Liver (tissue), 8 donors: ENCODE measurements at regions not wholly inside any gene's neighbourhood (a gene's known extent, or its start where the extent isn't known, plus 50 kb on each side); places are given as distances from the start of the nearest gene placed in this dataset.

Source experiments
- DNase-seq: peaks from one replicate; pipeline ENCODE4 v3.0.0-alpha.2; 2017; ENCODE audit warnings: low spot score
- H3K27ac ChIP-seq, 2 donors: one replicate each; pipeline ENCODE4 v1.7.0; 2013; ENCODE audit warnings: inconsistent platforms in 2 of 2, low read length in 2 of 2, control low read depth in 1 of 2, low read depth in 1 of 2, mild to moderate bottlenecking in 1 of 2
- H3K27me3 ChIP-seq, 4 donors: one replicate each; pipeline versions ENCODE4 v1.6.1 to v1.7.0; 2013; ENCODE audit warnings: low read length in 3 of 4, inconsistent platforms in 1 of 4, mild to moderate bottlenecking in 1 of 4, moderate library complexity in 1 of 4; ENCODE audit not compliant: control insufficient read depth in 4 of 4, insufficient read depth in 4 of 4
- H3K36me3 ChIP-seq, 4 donors: one replicate each; pipeline versions ENCODE4 v1.6.1 to v1.7.0; 2013; ENCODE audit warnings: low read length in 3 of 4, mild to moderate bottlenecking in 3 of 4, low read depth in 1 of 4, moderate library complexity in 1 of 4; ENCODE audit not compliant: control insufficient read depth in 4 of 4, insufficient read depth in 3 of 4
- H3K4me1 ChIP-seq, 4 donors: one replicate each; pipeline versions ENCODE4 v1.6.1 to v1.7.0; 2013; ENCODE audit warnings: low read length in 3 of 4, mild to moderate bottlenecking in 3 of 4, moderate library complexity in 1 of 4; ENCODE audit not compliant: control insufficient read depth in 4 of 4, insufficient read depth in 4 of 4
- H3K4me3 ChIP-seq, 3 donors: one replicate each; pipeline versions ENCODE4 v1.6.1 to v1.7.0; 2013; ENCODE audit warnings: low read length in 3 of 3, control low read depth in 1 of 3, low read depth in 1 of 3, mild to moderate bottlenecking in 1 of 3
- H3K9ac ChIP-seq, 2 donors: one replicate each; pipeline ENCODE4 v1.7.0; 2013; ENCODE audit warnings: low read length in 2 of 2, mild to moderate bottlenecking in 2 of 2, moderate library complexity in 2 of 2, control low read depth in 1 of 2, low read depth in 1 of 2
- H3K9me3 ChIP-seq, 4 donors: one replicate each; pipeline versions ENCODE4 v1.6.1 to v1.7.0; 2013; ENCODE audit warnings: low read length in 3 of 4; ENCODE audit not compliant: control insufficient read depth in 4 of 4
- EGR1 ChIP-seq, 2 donors: IDR thresholded peaks; 2 replicates each; pipeline ENCODE4 v1.6.1; 2016 to 2018; ENCODE audit warnings: antibody characterized with exemption in 2 of 2, low read depth in 2 of 2
- FOXA1 ChIP-seq: IDR thresholded peaks from 2 replicates; pipeline ENCODE4 v1.6.1; 2016; ENCODE audit warnings: antibody characterized with exemption
- FOXA2 ChIP-seq: IDR thresholded peaks from 2 replicates; pipeline ENCODE4 v1.6.1; 2016; ENCODE audit warnings: antibody characterized with exemption
- GABPA ChIP-seq, 2 donors: IDR thresholded peaks in 1 of 2; conservative IDR thresholded peaks in 1 of 2; 2 replicates each; pipeline ENCODE4 v1.6.1; 2016; ENCODE audit warnings: antibody characterized with exemption in 2 of 2, mild to moderate bottlenecking in 1 of 2, moderate library complexity in 1 of 2
- HNF4A ChIP-seq, 2 donors: conservative IDR thresholded peaks; 2 replicates each; pipeline ENCODE4 v1.6.1; 2016; ENCODE audit warnings: antibody characterized with exemption in 2 of 2, mild to moderate bottlenecking in 2 of 2
- HNF4G ChIP-seq: IDR thresholded peaks from 2 replicates; pipeline ENCODE4 v1.6.1; 2016; ENCODE audit warnings: antibody characterized with exemption
- JUND ChIP-seq, 2 donors: IDR thresholded peaks; 2 replicates each; pipeline ENCODE4 v1.6.1; 2016; ENCODE audit warnings: antibody characterized with exemption in 2 of 2
- NR2F2 ChIP-seq: IDR thresholded peaks from 2 replicates; pipeline ENCODE4 v1.6.1; 2016; ENCODE audit warnings: antibody characterized with exemption
- SP1 ChIP-seq: IDR thresholded peaks from 2 replicates; pipeline ENCODE4 v1.6.1; 2018; ENCODE audit warnings: antibody characterized with exemption, mild to moderate bottlenecking
- TAF1 ChIP-seq: conservative IDR thresholded peaks from 2 replicates; pipeline ENCODE4 v1.6.1; 2016; ENCODE audit warnings: antibody characterized with exemption, mild to moderate bottlenecking
- YY1 ChIP-seq: IDR thresholded peaks from 2 replicates; pipeline ENCODE4 v1.6.1; 2016; ENCODE audit warnings: antibody characterized with exemption, mild to moderate bottlenecking
- WGBS: extraction: QIAGEN DNeasy Blood & Tissue Kit; methylation state at CpG from one replicate; pipeline ENCODE4 v1.1.7; 2013; 5-methylcytosine and 5-hydroxymethylcytosine counted together
- TF ChIP-seq, protein P1 (sequence below): fragments of 150-350 bp; IDR thresholded peaks from 2 replicates; pipeline ENCODE4 v1.5.1; 2017; ENCODE audit warnings: improper control_type of control experiment, low read depth, low read length; ENCODE audit not compliant: missing input control
- TF ChIP-seq, protein P2 (sequence below): IDR thresholded peaks from 2 replicates; pipeline ENCODE4 v1.6.1; 2016; ENCODE audit warnings: antibody characterized with exemption
- TF ChIP-seq, protein P3 (sequence below): IDR thresholded peaks from 2 replicates; pipeline ENCODE4 v1.6.1; 2016; ENCODE audit warnings: antibody characterized with exemption
- TF ChIP-seq, protein P4 (sequence below): IDR thresholded peaks from 2 replicates; pipeline ENCODE4 v1.6.1; 2016; ENCODE audit warnings: antibody characterized with exemption, mild to moderate bottlenecking
- TF ChIP-seq, protein P5 (sequence below): IDR thresholded peaks from 2 replicates; pipeline ENCODE4 v1.6.1; 2016; ENCODE audit warnings: antibody characterized with exemption
- donor health status: healthy.
- donor health status: healthy.
- donor health status: healthy.
- donor health status: healthy.
- donor health status: healthy.

DNA sequence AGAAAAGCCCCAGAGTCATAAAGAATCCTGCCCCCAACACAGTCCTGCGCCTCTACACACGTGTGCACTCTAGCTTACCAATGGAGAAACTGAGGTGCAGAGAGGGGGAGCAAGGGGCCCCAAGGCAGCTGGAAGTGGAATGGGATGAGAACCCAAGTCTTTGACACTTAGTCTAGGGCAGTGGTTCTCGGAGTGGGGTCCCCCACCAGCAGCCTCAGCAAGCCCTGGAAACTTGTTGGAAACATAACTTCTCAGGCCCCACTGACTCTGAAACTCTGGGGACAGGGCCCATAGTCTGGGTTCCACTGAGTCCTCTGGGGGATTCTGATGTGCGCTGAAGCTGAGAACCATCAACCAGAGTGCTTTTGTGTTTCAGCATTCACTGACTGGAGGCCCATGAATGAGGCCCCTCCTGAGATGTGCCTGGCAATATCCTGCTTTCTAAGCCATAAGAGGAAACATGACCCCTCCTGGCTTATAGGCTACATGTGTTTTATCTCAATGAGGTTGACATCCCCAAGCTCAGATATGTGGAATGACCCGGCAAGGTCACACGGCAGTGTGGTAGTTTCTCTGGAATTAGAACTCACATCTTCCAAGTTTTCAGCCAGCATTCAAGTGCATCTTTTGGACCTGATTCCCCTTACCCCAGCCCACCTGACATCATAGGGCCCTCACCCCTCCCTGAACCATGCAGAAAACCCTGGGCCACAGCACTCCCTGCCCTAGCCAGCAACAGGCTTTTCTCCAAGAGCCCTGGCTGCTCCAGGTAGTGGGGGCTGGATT lies 147.3 kb upstream of the PCBD1 start:
- no peak for TF ChIP-seq EGR1 (IDR thresholded peaks at IDR 0.05; ENCODE audit: low read depth in 2 of 2)
- TF ChIP-seq NR2F2: no peak
- no peak for TF ChIP-seq FOXA1
- TF ChIP-seq HNF4A (conservative IDR thresholded peaks at IDR 0.05): no peak
- TF ChIP-seq, protein P1, sequence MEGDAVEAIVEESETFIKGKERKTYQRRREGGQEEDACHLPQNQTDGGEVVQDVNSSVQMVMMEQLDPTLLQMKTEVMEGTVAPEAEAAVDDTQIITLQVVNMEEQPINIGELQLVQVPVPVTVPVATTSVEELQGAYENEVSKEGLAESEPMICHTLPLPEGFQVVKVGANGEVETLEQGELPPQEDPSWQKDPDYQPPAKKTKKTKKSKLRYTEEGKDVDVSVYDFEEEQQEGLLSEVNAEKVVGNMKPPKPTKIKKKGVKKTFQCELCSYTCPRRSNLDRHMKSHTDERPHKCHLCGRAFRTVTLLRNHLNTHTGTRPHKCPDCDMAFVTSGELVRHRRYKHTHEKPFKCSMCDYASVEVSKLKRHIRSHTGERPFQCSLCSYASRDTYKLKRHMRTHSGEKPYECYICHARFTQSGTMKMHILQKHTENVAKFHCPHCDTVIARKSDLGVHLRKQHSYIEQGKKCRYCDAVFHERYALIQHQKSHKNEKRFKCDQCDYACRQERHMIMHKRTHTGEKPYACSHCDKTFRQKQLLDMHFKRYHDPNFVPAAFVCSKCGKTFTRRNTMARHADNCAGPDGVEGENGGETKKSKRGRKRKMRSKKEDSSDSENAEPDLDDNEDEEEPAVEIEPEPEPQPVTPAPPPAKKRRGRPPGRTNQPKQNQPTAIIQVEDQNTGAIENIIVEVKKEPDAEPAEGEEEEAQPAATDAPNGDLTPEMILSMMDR: no peak
- TF ChIP-seq, protein P2, sequence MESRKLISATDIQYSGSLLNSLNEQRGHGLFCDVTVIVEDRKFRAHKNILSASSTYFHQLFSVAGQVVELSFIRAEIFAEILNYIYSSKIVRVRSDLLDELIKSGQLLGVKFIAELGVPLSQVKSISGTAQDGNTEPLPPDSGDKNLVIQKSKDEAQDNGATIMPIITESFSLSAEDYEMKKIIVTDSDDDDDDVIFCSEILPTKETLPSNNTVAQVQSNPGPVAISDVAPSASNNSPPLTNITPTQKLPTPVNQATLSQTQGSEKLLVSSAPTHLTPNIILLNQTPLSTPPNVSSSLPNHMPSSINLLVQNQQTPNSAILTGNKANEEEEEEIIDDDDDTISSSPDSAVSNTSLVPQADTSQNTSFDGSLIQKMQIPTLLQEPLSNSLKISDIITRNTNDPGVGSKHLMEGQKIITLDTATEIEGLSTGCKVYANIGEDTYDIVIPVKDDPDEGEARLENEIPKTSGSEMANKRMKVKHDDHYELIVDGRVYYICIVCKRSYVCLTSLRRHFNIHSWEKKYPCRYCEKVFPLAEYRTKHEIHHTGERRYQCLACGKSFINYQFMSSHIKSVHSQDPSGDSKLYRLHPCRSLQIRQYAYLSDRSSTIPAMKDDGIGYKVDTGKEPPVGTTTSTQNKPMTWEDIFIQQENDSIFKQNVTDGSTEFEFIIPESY: no peak
- no peak for TF ChIP-seq JUND (IDR thresholded peaks at IDR 0.05)
- TF ChIP-seq, protein P3, sequence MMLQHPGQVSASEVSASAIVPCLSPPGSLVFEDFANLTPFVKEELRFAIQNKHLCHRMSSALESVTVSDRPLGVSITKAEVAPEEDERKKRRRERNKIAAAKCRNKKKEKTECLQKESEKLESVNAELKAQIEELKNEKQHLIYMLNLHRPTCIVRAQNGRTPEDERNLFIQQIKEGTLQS: no peak
- Histone ChIP-seq H3K9me3 (no peaks in the 10 kb centered on the region), H3K36me3 (no peaks in the 10 kb centered on the region), H3K27ac (no peak overlapping the region), H3K4me1 (no peaks in the 10 kb centered on the region), H3K27me3 (no peaks in the 10 kb centered on the region), H3K4me3 (no peak overlapping the region), H3K9ac (no peak overlapping the region)
- 69% methylated on average over 6 of the region's 6 CpGs for WGBS
- DNase-seq: no peak

DNA sequence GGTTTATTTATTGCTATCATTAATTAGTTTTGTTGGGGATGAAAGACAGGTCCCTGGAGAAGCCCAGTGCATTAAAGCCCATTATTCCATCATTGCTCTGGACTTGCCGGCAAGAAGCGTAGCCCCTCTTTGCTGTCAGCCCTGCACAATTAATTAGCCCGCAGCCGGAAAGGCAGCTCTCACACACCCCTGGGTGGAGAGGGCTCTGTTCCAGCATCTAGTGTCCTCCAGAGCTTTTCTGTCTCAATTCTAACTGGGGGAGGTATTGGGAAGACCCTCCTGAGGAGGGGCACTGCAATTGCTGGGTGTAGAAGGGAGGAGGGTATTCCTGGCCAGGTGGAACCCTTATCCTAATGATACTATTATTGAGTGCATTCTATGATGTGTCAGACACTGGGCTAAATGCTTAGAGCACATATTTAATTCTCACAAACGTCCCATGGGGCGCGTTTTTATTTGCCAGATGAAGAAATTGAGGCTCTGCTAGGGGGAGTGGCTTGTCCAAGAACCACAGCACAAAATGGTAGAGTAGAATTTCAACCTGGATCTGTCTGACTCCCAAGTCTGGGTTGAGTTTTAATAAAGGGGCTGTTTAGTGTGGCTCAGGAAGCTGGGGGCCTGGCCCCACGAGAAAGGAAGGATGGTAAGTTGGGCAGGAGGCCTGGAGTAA lies 148.1 kb upstream of the PCBD1 start:
- Histone ChIP-seq H3K4me1 (no peaks in the 10 kb centered on the region), H3K27ac (no peak overlapping the region), H3K36me3 (no peaks in the 10 kb centered on the region), H3K9ac (no peak overlapping the region), H3K4me3 (no peak overlapping the region), H3K27me3 (no peaks in the 10 kb centered on the region), H3K9me3 (no peaks in the 10 kb centered on the region)
- TF ChIP-seq HNF4A (conservative IDR thresholded peaks at IDR 0.05): no peak
- no peak for TF ChIP-seq TAF1
- TF ChIP-seq YY1: no peak
- TF ChIP-seq, protein P3: no peak
- no peak for TF ChIP-seq FOXA2
- DNase-seq: no peak
- WGBS: 71% methylated on average over 8 of the region's 8 CpGs

DNA sequence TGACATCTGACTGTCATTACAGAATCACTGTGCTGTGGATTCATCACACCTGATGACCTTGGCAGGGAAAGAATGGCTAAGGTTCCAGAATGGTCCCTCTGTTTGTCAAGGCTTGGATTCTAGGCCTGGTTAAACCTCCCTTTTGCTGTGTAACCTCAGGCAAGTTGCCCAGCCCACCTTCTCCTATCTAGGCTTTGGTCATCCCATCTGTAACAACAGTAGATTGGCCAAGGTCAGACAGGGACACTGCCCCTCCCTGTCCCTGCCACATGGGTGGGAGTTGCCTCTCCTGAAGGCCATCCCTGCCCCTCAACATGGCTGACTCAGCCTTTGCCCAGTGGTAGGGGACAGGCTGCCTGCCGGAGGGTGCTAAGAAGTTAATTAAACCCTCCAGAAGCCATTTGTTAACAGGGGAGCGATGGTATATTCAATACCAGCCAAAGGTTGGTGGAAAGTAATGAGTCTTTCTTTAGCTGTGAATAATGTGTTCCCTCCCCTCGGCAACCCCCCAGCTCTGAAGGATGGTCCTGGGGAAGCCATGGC lies 149.8 kb upstream of the PCBD1 start:
- 65% methylated on average over 3 of the region's 3 CpGs for WGBS
- Histone ChIP-seq H3K27ac (no peak overlapping the region), H3K27me3 (no peaks in the 10 kb centered on the region), H3K9me3 (no peaks in the 10 kb centered on the region), H3K4me1 (no peaks in the 10 kb centered on the region), H3K4me3 (no peak overlapping the region), H3K9ac (no peak overlapping the region), H3K36me3 (no peaks in the 10 kb centered on the region)
- DNase-seq: no peak
- TF ChIP-seq TAF1 (no peak), HNF4G (no peak), YY1 (no peak), SP1 (no peak), GABPA (IDR thresholded peaks at IDR 0.05 in 1 of 2, conservative IDR thresholded peaks at IDR 0.05 in 1 of 2) (no peak), HNF4A (conservative IDR thresholded peaks at IDR 0.05) (no peak), FOXA2 (no peak)
- TF ChIP-seq, protein P4, sequence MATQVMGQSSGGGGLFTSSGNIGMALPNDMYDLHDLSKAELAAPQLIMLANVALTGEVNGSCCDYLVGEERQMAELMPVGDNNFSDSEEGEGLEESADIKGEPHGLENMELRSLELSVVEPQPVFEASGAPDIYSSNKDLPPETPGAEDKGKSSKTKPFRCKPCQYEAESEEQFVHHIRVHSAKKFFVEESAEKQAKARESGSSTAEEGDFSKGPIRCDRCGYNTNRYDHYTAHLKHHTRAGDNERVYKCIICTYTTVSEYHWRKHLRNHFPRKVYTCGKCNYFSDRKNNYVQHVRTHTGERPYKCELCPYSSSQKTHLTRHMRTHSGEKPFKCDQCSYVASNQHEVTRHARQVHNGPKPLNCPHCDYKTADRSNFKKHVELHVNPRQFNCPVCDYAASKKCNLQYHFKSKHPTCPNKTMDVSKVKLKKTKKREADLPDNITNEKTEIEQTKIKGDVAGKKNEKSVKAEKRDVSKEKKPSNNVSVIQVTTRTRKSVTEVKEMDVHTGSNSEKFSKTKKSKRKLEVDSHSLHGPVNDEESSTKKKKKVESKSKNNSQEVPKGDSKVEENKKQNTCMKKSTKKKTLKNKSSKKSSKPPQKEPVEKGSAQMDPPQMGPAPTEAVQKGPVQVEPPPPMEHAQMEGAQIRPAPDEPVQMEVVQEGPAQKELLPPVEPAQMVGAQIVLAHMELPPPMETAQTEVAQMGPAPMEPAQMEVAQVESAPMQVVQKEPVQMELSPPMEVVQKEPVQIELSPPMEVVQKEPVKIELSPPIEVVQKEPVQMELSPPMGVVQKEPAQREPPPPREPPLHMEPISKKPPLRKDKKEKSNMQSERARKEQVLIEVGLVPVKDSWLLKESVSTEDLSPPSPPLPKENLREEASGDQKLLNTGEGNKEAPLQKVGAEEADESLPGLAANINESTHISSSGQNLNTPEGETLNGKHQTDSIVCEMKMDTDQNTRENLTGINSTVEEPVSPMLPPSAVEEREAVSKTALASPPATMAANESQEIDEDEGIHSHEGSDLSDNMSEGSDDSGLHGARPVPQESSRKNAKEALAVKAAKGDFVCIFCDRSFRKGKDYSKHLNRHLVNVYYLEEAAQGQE: no peak
- TF ChIP-seq, protein P5, sequence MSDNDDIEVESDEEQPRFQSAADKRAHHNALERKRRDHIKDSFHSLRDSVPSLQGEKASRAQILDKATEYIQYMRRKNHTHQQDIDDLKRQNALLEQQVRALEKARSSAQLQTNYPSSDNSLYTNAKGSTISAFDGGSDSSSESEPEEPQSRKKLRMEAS: no peak
